ENCODE measurements at regions not wholly inside any gene's neighbourhood (a gene's known extent, or its start where the extent isn't known, plus 50 kb on each side); places are given as distances from the start of the nearest gene placed in this dataset.
"Not testable (repeated sequence)": the region's sequence is repeated elsewhere in the genome, so short reads cannot be mapped to it uniquely, and the experiment has no call there.

- TF ChIP-seq ETS1 (IDR thresholded peaks at IDR 0.05): no peak
- no peak for TF ChIP-seq ZNF462 (CRISPR knock-in tag; IDR thresholded peaks at IDR 0.05)
Measured at GRCh38 chr6:111927321-111927720, 54.1 kb upstream of the FYN start (continued).

- TF ChIP-seq POLR2AphosphoS5 (IDR thresholded peaks at IDR 0.05; ENCODE audit: low read depth): no peak
- no peak for TF ChIP-seq ZNF114 (CRISPR knock-in tag; IDR thresholded peaks at IDR 0.05)
- no peak for TF ChIP-seq ZNF331 (CRISPR knock-in tag; IDR thresholded peaks at IDR 0.05; ENCODE audit: low read depth)
- TF ChIP-seq REST (IDR thresholded peaks at IDR 0.05; ENCODE audit: unreplicated experiment): no peak
- no peak for TF ChIP-seq EZH2 (IDR thresholded peaks at IDR 0.05; ENCODE audit: low read depth, unreplicated experiment)
- H3K4me3 ChIP-seq: no peak overlapping the region
- peaks cover 19% of the 10 kb centered on the region for H3K4me1 ChIP-seq (ENCODE audit: insufficient read depth)
- no peak overlapping the region for H3K4me2 ChIP-seq
- H3K4me3 Mint-ChIP-seq: no peak overlapping the region
- no peaks in the 10 kb centered on the region for H4K20me1 ChIP-seq (replicated peaks; ENCODE audit: insufficient read depth)
- ATAC-seq (no peak), DNase-seq (ENCODE audit: low spot score) (no peak)
- no peaks in the 10 kb centered on the region for H3K27me3 Mint-ChIP-seq (ENCODE audit: insufficient read depth, low read depth, poor library complexity)
- no peaks in the 10 kb centered on the region for H3K27me3 ChIP-seq (ENCODE audit: insufficient read depth)
- no peak overlapping the region for H3K27ac ChIP-seq (ENCODE audit: low read depth)
- peaks cover 22% of the 10 kb centered on the region for H3K4me1 Mint-ChIP-seq
- no peaks in the 10 kb centered on the region for H3K36me3 ChIP-seq (ENCODE audit: insufficient read depth)
- H3K36me3 Mint-ChIP-seq (ENCODE audit: low read depth): peaks cover 10% of the 10 kb centered on the region; the same call in 2 of the 3 replicates
- no peaks in the 10 kb centered on the region for H3F3A ChIP-seq (replicated peaks; ENCODE audit: low read depth)
- H3K27ac Mint-ChIP-seq: no peak overlapping the region
- H3K79me2 ChIP-seq (replicated peaks; ENCODE audit: insufficient read depth): no peaks in the 10 kb centered on the region
- peaks cover 13% of the 10 kb centered on the region for H3K9me3 Mint-ChIP-seq
- no peak overlapping the region for H2AFZ ChIP-seq
- H3K9me2 ChIP-seq (ENCODE audit: insufficient read depth): no peaks in the 10 kb centered on the region
Measured at GRCh38 chr6:111928139-111928538, 54.9 kb upstream of the FYN start.

DNA sequence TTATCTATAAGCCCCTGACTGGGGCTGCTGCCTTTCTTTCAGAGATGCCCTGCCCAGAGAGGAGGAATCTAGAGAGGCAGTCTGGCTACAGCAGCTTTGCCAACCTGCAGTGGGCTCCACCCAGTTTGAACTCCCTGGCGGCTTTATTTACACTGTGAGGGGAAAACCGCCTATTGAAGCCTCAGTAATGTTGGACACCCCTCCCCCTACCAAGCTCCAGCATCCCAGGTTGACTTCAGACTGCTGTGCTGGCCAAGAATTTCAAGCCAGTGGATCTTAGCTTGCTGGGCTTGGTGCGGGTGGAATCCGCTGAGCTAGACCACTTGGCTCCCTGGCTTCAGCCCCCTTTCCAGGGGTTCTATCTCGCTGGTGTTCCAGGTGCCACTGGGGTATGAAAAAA, 61.4 kb upstream of the FYN start:
- not testable (repeated sequence) for H3K27me3 ChIP-seq (ENCODE audit: insufficient read depth); H3K79me2 ChIP-seq (replicated peaks; ENCODE audit: insufficient read depth); H3K27ac Mint-ChIP-seq; H3K4me1 ChIP-seq (ENCODE audit: insufficient read depth); H3K36me3 ChIP-seq (ENCODE audit: insufficient read depth); H4K20me1 ChIP-seq (replicated peaks; ENCODE audit: insufficient read depth); H3K36me3 Mint-ChIP-seq (ENCODE audit: low read depth); H3K27ac ChIP-seq (ENCODE audit: low read depth); H3K4me3 ChIP-seq; H3K9me2 ChIP-seq (ENCODE audit: insufficient read depth); H3K27me3 Mint-ChIP-seq (ENCODE audit: insufficient read depth, low read depth, poor library complexity); H3F3A ChIP-seq (replicated peaks; ENCODE audit: low read depth); H3K4me3 Mint-ChIP-seq; H3K4me2 ChIP-seq
- peak; percentile 36 for ATAC-seq
- peaks cover 13% of the 10 kb centered on the region; the same call in 2 of the 3 replicates for H3K4me1 Mint-ChIP-seq
- peak overlapping the region; percentile 59 for H2AFZ ChIP-seq
- DNase-seq (ENCODE audit: low spot score): peak; percentile 45
- H3K9me3 Mint-ChIP-seq: peaks cover 13% of the 10 kb centered on the region

All from GM23338 (cell line).